SK-N-SH treated with all-trans-retinoic acid at 6 μM for 48 hours (cell line): ENCODE measurements at regions not wholly inside any gene's neighbourhood (a gene's known extent, or its start where the extent isn't known, plus 50 kb on each side); places are given as distances from the start of the nearest gene placed in this dataset.

Source experiments
- ATAC-seq: fragments of 200-7000 bp; cut with Tn5 transposase; 3 replicates; pipeline ENCODE4 v1.9.1; 2020; ENCODE audit warnings: mild to moderate bottlenecking, moderate library complexity
- ARNTL ChIP-seq: fragments of 450-650 bp; formaldehyde crosslinking; IDR thresholded peaks from 2 replicates; pipeline ENCODE4 v1.5.0; 2020; ENCODE audit warnings: low read depth, mild to moderate bottlenecking, moderate library complexity, borderline replicate concordance
- BACH2 ChIP-seq: fragments of 250-450 bp; sonication (Bioruptor Pico); IDR thresholded peaks from 2 replicates; pipeline ENCODE4 v1.9.0; 2021; ENCODE audit warnings: mild to moderate bottlenecking, borderline replicate concordance
- CREB5 ChIP-seq: fragments of 250-450 bp; sonication (Bioruptor Pico); IDR thresholded peaks from 2 replicates; pipeline ENCODE4 v1.5.1; 2020; ENCODE audit warnings: low read depth, mild to moderate bottlenecking, moderate library complexity
- CSDC2 ChIP-seq: fragments of 250-450 bp; sonication (Bioruptor Pico); IDR thresholded peaks from 2 replicates; pipeline ENCODE4 v1.5.0; 2020; ENCODE audit warnings: mild to moderate bottlenecking, moderate library complexity
- CSRNP3 ChIP-seq: fragments of 250-450 bp; sonication (Bioruptor Pico); IDR thresholded peaks from 2 replicates; pipeline ENCODE4 v1.5.1; 2021; ENCODE audit warnings: mild to moderate bottlenecking, moderate library complexity
- ESRRG ChIP-seq: fragments of 250-450 bp; sonication (Bioruptor Pico); IDR thresholded peaks from 2 replicates; pipeline ENCODE4 v1.6.1; 2021; ENCODE audit warnings: mild to moderate bottlenecking
- GLIS3 ChIP-seq: fragments of 250-450 bp; sonication (Bioruptor Pico); IDR thresholded peaks from 2 replicates; pipeline ENCODE4 v1.5.0; 2020; ENCODE audit warnings: mild to moderate bottlenecking, moderate library complexity
- ISL1 ChIP-seq: fragments of 250-450 bp; sonication (Bioruptor Pico); IDR thresholded peaks from 2 replicates; pipeline ENCODE4 v2.1.2; 2022; ENCODE audit warnings: mild to moderate bottlenecking, moderate library complexity
- OSR1 ChIP-seq: fragments of 250-450 bp; sonication (Bioruptor Pico); IDR thresholded peaks from 2 replicates; pipeline ENCODE4 v1.8.0; 2022; ENCODE audit warnings: moderate library complexity, mild to moderate bottlenecking, inconsistent platforms
- PATZ1 ChIP-seq: fragments of 250-450 bp; sonication (Bioruptor Pico); IDR thresholded peaks from 2 replicates; pipeline ENCODE4 v1.8.0; 2020; ENCODE audit warnings: mild to moderate bottlenecking, moderate library complexity, borderline replicate concordance
- POU6F1 ChIP-seq: fragments of 250-450 bp; sonication (Bioruptor Pico); IDR thresholded peaks from 2 replicates; pipeline ENCODE4 v1.8.0; 2021; ENCODE audit warnings: low read depth, mild to moderate bottlenecking, moderate library complexity, borderline replicate concordance
- PPARA ChIP-seq: fragments of 250-450 bp; sonication (Bioruptor Pico); IDR thresholded peaks from 2 replicates; pipeline ENCODE4 v1.5.0; 2020; ENCODE audit warnings: mild to moderate bottlenecking, borderline replicate concordance
- RARB ChIP-seq: fragments of 250-450 bp; sonication (Bioruptor Pico); IDR thresholded peaks from 2 replicates; pipeline ENCODE4 v1.8.0; 2021; ENCODE audit warnings: mild to moderate bottlenecking, moderate library complexity
- SNAI2 ChIP-seq: fragments of 250-450 bp; sonication (Bioruptor Pico); IDR thresholded peaks from 2 replicates; pipeline ENCODE4 v1.5.0; 2020; ENCODE audit warnings: mild to moderate bottlenecking, moderate library complexity
- TCF4 ChIP-seq: fragments of 250-450 bp; sonication (Bioruptor Pico); IDR thresholded peaks from 2 replicates; pipeline ENCODE4 v1.8.0; 2021; ENCODE audit warnings: mild to moderate bottlenecking, moderate library complexity, borderline replicate concordance
- TOX ChIP-seq: fragments of 250-450 bp; sonication (Bioruptor Pico); IDR thresholded peaks from 2 replicates; pipeline ENCODE4 v1.8.0; 2021; ENCODE audit warnings: mild to moderate bottlenecking, moderate library complexity, borderline replicate concordance
- ZC3H10 ChIP-seq: fragments of 250-450 bp; sonication (Bioruptor Pico); IDR thresholded peaks from 2 replicates; pipeline ENCODE4 v1.5.1; 2021; ENCODE audit warnings: mild to moderate bottlenecking, moderate library complexity
- ZFP3 ChIP-seq: fragments of 250-450 bp; sonication (Bioruptor Pico); IDR thresholded peaks from 2 replicates; pipeline ENCODE4 v1.5.0; 2020; ENCODE audit warnings: mild to moderate bottlenecking, moderate library complexity
- ZNF565 ChIP-seq: fragments of 450-650 bp; formaldehyde crosslinking; conservative IDR thresholded peaks from 2 replicates; pipeline ENCODE4 v1.5.0; 2020; ENCODE audit warnings: low read depth, mild to moderate bottlenecking, moderate library complexity
- ZNF70 ChIP-seq: fragments of 450-650 bp; formaldehyde crosslinking; IDR thresholded peaks from 2 replicates; pipeline ENCODE4 v1.5.0; 2020; ENCODE audit warnings: mild to moderate bottlenecking, moderate library complexity
- ZNF8 ChIP-seq: fragments of 450-650 bp; formaldehyde crosslinking; IDR thresholded peaks from 2 replicates; pipeline ENCODE4 v1.5.0; 2020; ENCODE audit warnings: mild to moderate bottlenecking, moderate library complexity

GRCh38 chr14:39897657-39898056 lies 465.4 kb upstream of the FBXO33 start:
- TF ChIP-seq CSRNP3 (CRISPR knock-in tag): no peak
- ATAC-seq: no peak

GRCh38 chr14:39890026-39890425 lies 457.8 kb upstream of the FBXO33 start:
- no peak for TF ChIP-seq ARNTL
- TF ChIP-seq GLIS3 (CRISPR knock-in tag): no peak
- no peak for TF ChIP-seq TOX (CRISPR knock-in tag)
- no peak for TF ChIP-seq TCF4 (CRISPR knock-in tag)
- TF ChIP-seq OSR1: no peak
- no peak for TF ChIP-seq POU6F1 (CRISPR knock-in tag)
- no peak for TF ChIP-seq CSDC2
- TF ChIP-seq ISL1 (CRISPR knock-in tag): no peak
- no peak for TF ChIP-seq BACH2 (CRISPR knock-in tag)
- no peak for TF ChIP-seq PATZ1
- TF ChIP-seq ZFP3: no peak
- TF ChIP-seq RARB (CRISPR knock-in tag): no peak
- no peak for TF ChIP-seq CREB5 (CRISPR knock-in tag)
- no peak for ATAC-seq

- ATAC-seq: no peak
- no peak for TF ChIP-seq POU6F1 (CRISPR knock-in tag)
- TF ChIP-seq ZNF70 (CRISPR knock-in tag): no peak
- no peak for TF ChIP-seq ZC3H10
- TF ChIP-seq CREB5 (CRISPR knock-in tag): no peak
- TF ChIP-seq RARB (CRISPR knock-in tag): no peak
- TF ChIP-seq CSDC2: no peak
- no peak for TF ChIP-seq OSR1
- no peak for TF ChIP-seq BACH2 (CRISPR knock-in tag)
- no peak for TF ChIP-seq ARNTL
- TF ChIP-seq PATZ1: no peak
- TF ChIP-seq CSRNP3 (CRISPR knock-in tag): no peak
- TF ChIP-seq ESRRG: no peak
- TF ChIP-seq SNAI2 (CRISPR knock-in tag): no peak
- no peak for TF ChIP-seq TCF4 (CRISPR knock-in tag)
- TF ChIP-seq ZNF565 (CRISPR knock-in tag): no peak
- TF ChIP-seq GLIS3 (CRISPR knock-in tag): no peak
- no peak for TF ChIP-seq PPARA (CRISPR knock-in tag)
- no peak for TF ChIP-seq ISL1 (CRISPR knock-in tag)
- no peak for TF ChIP-seq ZFP3
- TF ChIP-seq ZNF8 (CRISPR knock-in tag): no peak
Measured at GRCh38 chr14:39884091-39884490, 451.9 kb upstream of the FBXO33 start.
